PC-3 (cell line): ENCODE measurements at regions not wholly inside any gene's neighbourhood (a gene's known extent, or its start where the extent isn't known, plus 50 kb on each side); places are given as distances from the start of the nearest gene placed in this dataset.

Experiments used
- ATAC-seq: fragments of 200-7000 bp; cut with Tn5 transposase; 2 replicates; pipeline ENCODE4 v1.9.1; 2020; ENCODE audit warnings: mild to moderate bottlenecking, moderate library complexity
- BruUV-seq: library from RNA; stranded (reverse); fragments of 400-500 nt; replicated peaks from 2 replicates; lab custom pipeline; 2021; lab: Mats Ljungman, UMichigan
- CTCF ChIA-PET: fragments of 300-600 bp; sonication (Branson Sonifier 250); formaldehyde crosslinking; loops from one replicate; lab custom pipeline; 2022; ENCODE audit warnings: antibody characterized with exemption; lab: Charles Lee
- POLR2A ChIA-PET: fragments of 300-600 bp; sonication (Branson Sonifier 250); formaldehyde crosslinking; loops from one replicate; lab custom pipeline; 2022; ENCODE audit warnings: antibody characterized with exemption; ENCODE audit not compliant: unreplicated experiment; lab: Charles Lee
- DNase-seq: peaks from one replicate; pipeline ENCODE4 v3.0.0-alpha.2; 2015
- H2AFZ ChIP-seq: fragments of 300-600 bp; sonication (generic); 2 replicates; pipeline ENCODE4 v1.6.0; 2016; ENCODE audit warnings: antibody characterized with exemption, low read length
- H3F3A ChIP-seq: fragments of 300-600 bp; sonication (generic); one replicate; pipeline ENCODE4 v1.6.0; 2017; ENCODE audit warnings: antibody characterized with exemption, low read length, control low read depth, mild to moderate bottlenecking; ENCODE audit not compliant: unreplicated experiment
- H3K27ac ChIP-seq: fragments of 300-600 bp; sonication (generic); 2 replicates; pipeline ENCODE4 v1.5.1; 2016; ENCODE audit warnings: mild to moderate bottlenecking, low read length
- H3K27me3 ChIP-seq: fragments of 300-600 bp; sonication (generic); 2 replicates; pipeline ENCODE4 v1.6.1; 2016; ENCODE audit warnings: low read length, mixed read lengths
- H3K36me3 ChIP-seq: fragments of 300-600 bp; sonication (generic); 2 replicates; pipeline ENCODE4 v1.6.1; 2016; ENCODE audit warnings: low read depth, mixed run types, low read length, mixed read lengths
- H3K4me1 ChIP-seq: fragments of 300-600 bp; sonication (generic); 2 replicates; pipeline ENCODE4 v1.5.1; 2016; ENCODE audit warnings: low read length; ENCODE audit not compliant: insufficient read depth
- H3K4me2 ChIP-seq: fragments of 300-600 bp; sonication (generic); 2 replicates; pipeline ENCODE4 v1.6.0; 2016; ENCODE audit warnings: low read length
- H3K4me3 ChIP-seq: fragments of 300-600 bp; sonication (generic); 2 replicates; pipeline ENCODE4 v1.5.1; 2016; ENCODE audit warnings: mild to moderate bottlenecking, low read length, mixed read lengths
- H3K79me2 ChIP-seq: fragments of 300-600 bp; sonication (generic); 2 replicates; pipeline ENCODE4 v1.6.1; 2017; ENCODE audit warnings: low read length, mixed read lengths
- H3K9ac ChIP-seq: fragments of 300-600 bp; sonication (generic); 2 replicates; pipeline ENCODE4 v1.6.0; 2016; ENCODE audit warnings: mild to moderate bottlenecking, low read length
- H3K9me2 ChIP-seq: fragments of 300-600 bp; sonication (generic); replicated peaks from 2 replicates; pipeline ENCODE4 v1.6.1; 2016; ENCODE audit warnings: mixed run types, low read length, mixed read lengths
- H3K9me3 ChIP-seq: fragments of 300-600 bp; sonication (generic); 2 replicates; pipeline ENCODE4 v1.6.1; 2016; ENCODE audit warnings: low read length, mixed read lengths
- H4K20me1 ChIP-seq: fragments of 300-600 bp; sonication (generic); 2 replicates; pipeline ENCODE4 v1.6.1; 2016; ENCODE audit warnings: low read length, mixed read lengths
- EZH2 ChIP-seq: fragments of 300-600 bp; sonication (generic); IDR thresholded peaks from one replicate; pipeline ENCODE4 v1.6.1; 2017; ENCODE audit warnings: antibody characterized with exemption, mild to moderate bottlenecking, low read length; ENCODE audit not compliant: unreplicated experiment
- EZH2phosphoT487 ChIP-seq: fragments of 300-600 bp; sonication (generic); IDR thresholded peaks from 2 replicates; pipeline ENCODE4 v1.6.1; 2018; ENCODE audit warnings: mild to moderate bottlenecking, antibody characterized with exemption, low read length, borderline replicate concordance
- intact Hi-C: fragments of 100-400 bp; cut with micrococcal nuclease; formaldehyde crosslinking; loops from 2 replicates; pipeline ENCODE4 v1.9.0; 2023
- TF ChIP-seq, protein P1 (sequence below): fragments of 300-600 bp; sonication (generic); conservative IDR thresholded peaks from 2 replicates; pipeline ENCODE4 v1.5.1; 2017; ENCODE audit warnings: antibody characterized with exemption, low read depth, mild to moderate bottlenecking, low read length

DNA sequence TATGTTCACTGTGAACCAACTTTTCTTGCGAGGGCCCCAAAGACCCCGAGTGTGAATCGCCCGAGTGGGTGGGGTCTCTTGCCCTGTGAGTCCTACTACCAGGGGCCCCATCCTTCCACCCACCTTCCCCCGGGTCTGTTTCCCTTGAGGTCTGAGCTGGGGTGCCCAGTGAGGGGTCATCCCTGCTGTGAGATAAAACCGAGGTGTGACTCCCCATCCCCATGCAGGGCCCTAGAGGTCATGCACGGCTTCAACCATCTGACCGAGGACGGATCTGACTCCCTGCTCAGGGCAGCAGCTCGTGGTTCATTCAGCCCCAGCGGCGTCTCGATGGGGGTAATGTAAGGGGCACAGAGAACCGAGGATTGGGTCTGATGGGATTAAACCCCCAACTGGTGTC is 103.1 kb upstream of the SULF2 start:
- no peak for ATAC-seq
- Histone ChIP-seq H3K4me3 (no peak overlapping the region), H4K20me1 (no peaks in the 10 kb centered on the region), H3K36me3 (no peaks in the 10 kb centered on the region), H3K9me2 (no peaks in the 10 kb centered on the region), H3K4me2 (no peak overlapping the region), H3K27me3 (no peaks in the 10 kb centered on the region), H3K79me2 (no peaks in the 10 kb centered on the region), H3K4me1 (no peaks in the 10 kb centered on the region), H3K9ac (no peak overlapping the region), H3K9me3 (no peaks in the 10 kb centered on the region), H2AFZ (no peak overlapping the region), H3F3A (no peaks in the 10 kb centered on the region), H3K27ac (no peak overlapping the region)
- BruUV-seq: no TSS peak
- no peak for DNase-seq
- CTCF ChIA-PET: no interaction called here
- POLR2A ChIA-PET: no interaction called here
- intact Hi-C loops: no loop called here
- TF ChIP-seq EZH2 (no peak), EZH2phosphoT487 (no peak)
- TF ChIP-seq, protein P1, sequence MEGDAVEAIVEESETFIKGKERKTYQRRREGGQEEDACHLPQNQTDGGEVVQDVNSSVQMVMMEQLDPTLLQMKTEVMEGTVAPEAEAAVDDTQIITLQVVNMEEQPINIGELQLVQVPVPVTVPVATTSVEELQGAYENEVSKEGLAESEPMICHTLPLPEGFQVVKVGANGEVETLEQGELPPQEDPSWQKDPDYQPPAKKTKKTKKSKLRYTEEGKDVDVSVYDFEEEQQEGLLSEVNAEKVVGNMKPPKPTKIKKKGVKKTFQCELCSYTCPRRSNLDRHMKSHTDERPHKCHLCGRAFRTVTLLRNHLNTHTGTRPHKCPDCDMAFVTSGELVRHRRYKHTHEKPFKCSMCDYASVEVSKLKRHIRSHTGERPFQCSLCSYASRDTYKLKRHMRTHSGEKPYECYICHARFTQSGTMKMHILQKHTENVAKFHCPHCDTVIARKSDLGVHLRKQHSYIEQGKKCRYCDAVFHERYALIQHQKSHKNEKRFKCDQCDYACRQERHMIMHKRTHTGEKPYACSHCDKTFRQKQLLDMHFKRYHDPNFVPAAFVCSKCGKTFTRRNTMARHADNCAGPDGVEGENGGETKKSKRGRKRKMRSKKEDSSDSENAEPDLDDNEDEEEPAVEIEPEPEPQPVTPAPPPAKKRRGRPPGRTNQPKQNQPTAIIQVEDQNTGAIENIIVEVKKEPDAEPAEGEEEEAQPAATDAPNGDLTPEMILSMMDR: no peak

DNA sequence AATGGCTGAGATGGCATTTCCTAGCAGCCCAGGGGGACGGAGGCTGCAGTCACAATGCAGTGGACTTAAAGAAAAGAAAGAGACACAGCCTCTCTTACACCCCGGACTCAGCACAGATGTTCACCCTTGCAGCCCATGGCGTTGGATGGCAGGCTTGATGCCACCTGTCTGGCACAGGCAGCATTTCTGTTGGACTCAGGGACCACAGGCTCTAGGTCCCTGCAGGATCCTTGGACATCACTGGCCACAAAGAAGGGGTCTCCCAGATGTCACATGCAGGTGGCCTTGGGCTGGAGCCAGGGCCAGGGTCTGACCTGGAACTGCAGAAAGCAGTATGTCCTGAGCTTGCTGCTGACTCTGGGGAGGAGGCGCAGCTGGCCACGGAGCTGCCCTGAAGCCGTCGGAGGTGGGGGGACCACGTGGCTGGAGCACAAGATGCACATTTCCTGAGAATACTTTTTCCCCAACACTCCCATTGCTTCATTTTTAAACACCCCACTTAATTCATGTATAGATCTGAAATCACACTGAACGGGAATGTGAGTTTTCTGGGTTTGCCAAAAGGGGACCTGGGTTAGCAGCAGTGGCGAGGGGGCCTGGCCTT is 102.3 kb upstream of the SULF2 start:
- TF ChIP-seq, protein P1: no peak
- TF ChIP-seq EZH2 (no peak), EZH2phosphoT487 (no peak)
- ATAC-seq: no peak
- POLR2A ChIA-PET: no interaction called here

DNA sequence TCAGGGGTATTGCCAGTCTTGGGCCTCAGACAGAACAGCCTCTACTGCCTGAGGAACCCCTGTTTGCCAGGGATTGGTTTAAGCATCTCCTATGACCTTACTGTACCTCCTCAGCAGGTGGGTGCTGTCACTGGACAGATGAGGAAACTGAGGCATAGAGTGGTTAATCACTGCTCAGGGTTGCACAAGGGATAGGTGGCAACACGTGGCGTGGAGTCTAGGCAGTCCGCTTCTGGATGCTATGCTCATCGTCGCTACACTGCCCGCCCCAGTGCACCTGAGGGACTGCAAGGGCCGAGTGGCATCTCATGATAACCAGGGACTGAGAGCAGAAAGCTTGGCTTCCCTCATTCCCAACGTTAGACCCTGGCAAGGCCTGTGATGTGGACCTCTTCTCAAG is 101.8 kb upstream of the SULF2 start:
- H3F3A ChIP-seq: no peaks in the 10 kb centered on the region
- no peak for TF ChIP-seq EZH2
- no peak for TF ChIP-seq EZH2phosphoT487
- no peaks in the 10 kb centered on the region for H3K27me3 ChIP-seq
- H3K79me2 ChIP-seq: no peaks in the 10 kb centered on the region
- DNase-seq (no peak), ATAC-seq (no peak)
- POLR2A ChIA-PET: no interaction called here
- H3K4me2 ChIP-seq: no peak overlapping the region
- no peaks in the 10 kb centered on the region for H3K9me3 ChIP-seq
- CTCF ChIA-PET: no interaction called here
- no peaks in the 10 kb centered on the region for H3K4me1 ChIP-seq
- H3K27ac ChIP-seq: no peak overlapping the region
- intact Hi-C loops: no loop called here
- no peaks in the 10 kb centered on the region for H3K36me3 ChIP-seq
- H3K9me2 ChIP-seq: no peaks in the 10 kb centered on the region
- no peak overlapping the region for H3K4me3 ChIP-seq
- no peak overlapping the region for H2AFZ ChIP-seq
- no TSS peak for BruUV-seq
- H4K20me1 ChIP-seq: no peaks in the 10 kb centered on the region
- H3K9ac ChIP-seq: no peak overlapping the region

More for the DNA sequence above, 102.3 kb upstream of the SULF2 start:
- H3K9me2 ChIP-seq: no peaks in the 10 kb centered on the region
- H3K9me3 ChIP-seq: no peaks in the 10 kb centered on the region
- H3F3A ChIP-seq: no peaks in the 10 kb centered on the region
- H3K27ac ChIP-seq: no peak overlapping the region
- H2AFZ ChIP-seq: no peak overlapping the region
- H3K27me3 ChIP-seq: no peaks in the 10 kb centered on the region
- intact Hi-C loops: no loop called here
- H3K4me2 ChIP-seq: no peak overlapping the region
- H3K4me1 ChIP-seq: no peaks in the 10 kb centered on the region
- BruUV-seq: no TSS peak
- no peak for DNase-seq
- CTCF ChIA-PET: no interaction called here
- no peak overlapping the region for H3K9ac ChIP-seq
- H3K79me2 ChIP-seq: no peaks in the 10 kb centered on the region
- H4K20me1 ChIP-seq: no peaks in the 10 kb centered on the region
- no peak overlapping the region for H3K4me3 ChIP-seq
- H3K36me3 ChIP-seq: no peaks in the 10 kb centered on the region
